ENCODE measurements at regions not wholly inside any gene's neighbourhood (a gene's known extent, or its start where the extent isn't known, plus 50 kb on each side); places are given as distances from the start of the nearest gene placed in this dataset.

DNA sequence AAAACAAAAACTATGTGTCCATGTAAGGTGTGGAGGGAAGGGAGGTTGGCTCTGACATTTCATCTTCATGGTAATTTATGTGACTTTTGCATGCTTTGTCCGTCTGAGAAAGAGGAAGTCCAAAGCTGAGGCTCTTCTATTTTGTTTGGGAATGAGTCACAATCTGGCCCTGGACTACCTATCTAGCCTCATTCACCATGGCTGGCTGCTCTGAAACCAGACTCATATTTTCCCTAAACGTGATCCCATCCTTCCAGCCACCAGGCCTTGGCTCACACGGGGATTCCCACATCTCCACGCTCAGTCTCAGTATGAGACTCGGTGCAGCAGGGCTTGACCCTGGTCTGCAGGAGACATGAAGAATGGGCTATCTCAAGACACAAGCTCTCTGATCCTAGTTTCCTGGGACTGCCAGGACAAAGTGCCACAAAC lies 672.8 kb downstream of the ACTL7B start:
- DNase-seq (no peak), ATAC-seq (no peak)
- no peak overlapping the region for H3K27ac ChIP-seq
- H3K4me3 ChIP-seq = no peak overlapping the region
- WGBS (ENCODE audit: insufficient coverage, low coverage, low lambda C conversion rate, missing lambda C conversion rate) = 36% methylated on average over 2 of the region's 5 CpGs
- no peaks in the 10 kb centered on the region for H3K36me3 ChIP-seq
- TF ChIP-seq CTCF (IDR thresholded peaks at IDR 0.05) (no peak), POLR2A (IDR thresholded peaks at IDR 0.05) (no peak)
- intact Hi-C loops (cut with DNase I) = no loop called here
- H3K4me1 ChIP-seq = no peaks in the 10 kb centered on the region
- H3K9me3 ChIP-seq = no peaks in the 10 kb centered on the region
- H3K27me3 ChIP-seq = no peaks in the 10 kb centered on the region

DNA sequence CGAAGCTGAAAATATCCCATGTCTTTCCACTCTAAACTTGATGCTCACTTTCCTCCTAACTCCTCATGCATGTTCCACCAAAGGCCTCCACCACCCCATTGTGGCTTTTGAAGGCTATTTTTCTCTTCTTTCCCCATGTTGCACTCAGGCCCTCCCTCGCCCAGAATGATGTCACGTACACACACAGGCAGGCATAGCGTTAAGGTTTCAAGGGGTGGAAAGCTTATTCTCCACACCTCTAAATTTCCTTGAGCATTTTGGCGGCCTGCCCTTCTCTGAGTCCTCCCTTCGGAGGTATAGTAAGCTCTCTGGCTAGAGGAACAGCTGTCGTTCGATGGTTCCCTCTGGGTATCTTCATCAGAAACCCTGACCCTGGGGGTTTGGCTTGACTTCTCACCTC lies 673.5 kb downstream of the ACTL7B start:
- WGBS (ENCODE audit: insufficient coverage, low coverage, low lambda C conversion rate, missing lambda C conversion rate) = 70% methylated on average over 8 of the region's 8 CpGs
- Histone ChIP-seq H3K36me3 (no peaks in the 10 kb centered on the region), H3K27me3 (no peaks in the 10 kb centered on the region), H3K9me3 (no peaks in the 10 kb centered on the region), H3K4me3 (no peak overlapping the region), H3K4me1 (no peaks in the 10 kb centered on the region), H3K27ac (no peak overlapping the region)
- ATAC-seq = no peak
- DNase-seq = no peak
- TF ChIP-seq CTCF (IDR thresholded peaks at IDR 0.05) (no peak), POLR2A (IDR thresholded peaks at IDR 0.05) (no peak)
- intact Hi-C loops (cut with DNase I) = no loop called here

GRCh38 chr9:108181441-108181840 lies 674.3 kb downstream of the ACTL7B start:
- Histone ChIP-seq H3K27ac (no peak overlapping the region), H3K9me3 (no peaks in the 10 kb centered on the region), H3K4me1 (no peaks in the 10 kb centered on the region), H3K36me3 (no peaks in the 10 kb centered on the region), H3K4me3 (no peak overlapping the region), H3K27me3 (no peaks in the 10 kb centered on the region)
- intact Hi-C loops (cut with DNase I) = no loop called here
- DNase-seq (no peak), ATAC-seq (peak in 3 of 4 donors; percentile 27 to 44 (median 29))
- 75% methylated on average over 1 of the region's 2 CpGs for WGBS (ENCODE audit: insufficient coverage, low coverage, low lambda C conversion rate, missing lambda C conversion rate)
- TF ChIP-seq POLR2A (IDR thresholded peaks at IDR 0.05) = no peak
- no peak for TF ChIP-seq CTCF (IDR thresholded peaks at IDR 0.05)

DNA sequence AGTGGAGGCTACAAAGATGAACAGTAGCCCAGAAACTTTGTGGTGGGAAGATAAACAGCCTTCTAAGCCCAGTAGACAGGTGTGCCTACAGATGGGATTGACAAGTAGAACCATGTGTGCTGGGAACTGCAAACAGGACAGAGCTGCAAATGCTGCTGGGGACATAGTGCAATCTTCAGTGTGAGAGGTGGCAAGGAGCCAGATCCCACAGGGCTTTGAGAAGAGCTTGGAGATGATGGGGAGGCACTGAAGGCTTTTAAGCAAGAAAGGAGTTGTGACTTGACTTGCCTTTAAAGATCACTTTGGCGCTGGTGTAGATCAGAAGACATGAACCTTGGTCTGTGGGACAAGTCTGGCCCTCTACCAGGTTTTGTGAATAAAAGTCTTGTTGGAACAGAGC lies 675.2 kb downstream of the ACTL7B start:
- no peak for ATAC-seq

More for the DNA sequence above, 675.2 kb downstream of the ACTL7B start:
- Histone ChIP-seq H3K4me1 (no peaks in the 10 kb centered on the region), H3K9me3 (no peaks in the 10 kb centered on the region), H3K27ac (no peak overlapping the region), H3K36me3 (no peaks in the 10 kb centered on the region), H3K27me3 (no peaks in the 10 kb centered on the region), H3K4me3 (no peak overlapping the region)
- TF ChIP-seq POLR2A (IDR thresholded peaks at IDR 0.05) = no peak
- no peak for TF ChIP-seq CTCF (IDR thresholded peaks at IDR 0.05)
- intact Hi-C loops (cut with DNase I) = no loop called here
- no peak for DNase-seq
- 80% methylated on average over 1 of the region's 1 CpG for WGBS (ENCODE audit: insufficient coverage, low coverage, low lambda C conversion rate, missing lambda C conversion rate)

Measured in right lobe of liver (tissue), 6 donors.